D721Med (cell line): ENCODE measurements at regions not wholly inside any gene's neighbourhood (a gene's known extent, or its start where the extent isn't known, plus 50 kb on each side); places are given as distances from the start of the nearest gene placed in this dataset.
"Not testable (repeated sequence)": the region's sequence is repeated elsewhere in the genome, so short reads cannot be mapped to it uniquely, and the experiment has no call there.

ENCODE experiments used
- DNase-seq: peaks from one replicate; pipeline ENCODE4 v3.0.0; 2011; ENCODE audit warnings: low spot score; ENCODE audit not compliant: insufficient read length
- FAIRE-seq: peaks from 2 replicates; lab custom pipeline; 2011; peaks lifted over from hg19 to GRCh38; lab: Jason Lieb, UNC
- CTCF ChIP-seq: IDR thresholded peaks from 2 replicates; pipeline ENCODE4 v1.5.1; 2012; ENCODE audit warnings: mild to moderate bottlenecking, control low read depth; ENCODE audit not compliant: insufficient read depth; ENCODE audit errors: missing control alignments

- FAIRE-seq: no peak
- no peak for TF ChIP-seq CTCF
- DNase-seq: no peak
Measured at GRCh38 chr5:56755036-56755555, 60.3 kb upstream of the MAP3K1 start.

- FAIRE-seq, DNase-seq: not testable (repeated sequence)
Measured at GRCh38 chr5:56753588-56753987, 61.8 kb upstream of the MAP3K1 start.

GRCh38 chr5:56751572-56752313 is 63.6 kb upstream of the MAP3K1 start:
- TF ChIP-seq CTCF: no peak
- DNase-seq: no peak
- no peak for FAIRE-seq

GRCh38 chr5:56749842-56750241 is 65.5 kb upstream of the MAP3K1 start:
- TF ChIP-seq CTCF: no peak
- no peak for FAIRE-seq

GRCh38 chr5:56746553-56747339 is 68.6 kb upstream of the MAP3K1 start:
- FAIRE-seq: no peak

More at GRCh38 chr5:56749842-56750241, 65.5 kb upstream of the MAP3K1 start:
- no peak for DNase-seq

GRCh38 chr5:56745864-56746263 is 69.5 kb upstream of the MAP3K1 start:
- DNase-seq: no peak
- TF ChIP-seq CTCF: no peak
- no peak for FAIRE-seq

More at GRCh38 chr5:56746553-56747339, 68.6 kb upstream of the MAP3K1 start:
- no peak for TF ChIP-seq CTCF
- no peak for DNase-seq

- DNase-seq (no peak), FAIRE-seq (no peak)
- TF ChIP-seq CTCF: no peak
Measured at GRCh38 chr5:56740868-56741267, 74.5 kb upstream of the MAP3K1 start.
